LNCaP clone FGC (cell line): ENCODE measurements at regions not wholly inside any gene's neighbourhood (a gene's known extent, or its start where the extent isn't known, plus 50 kb on each side); places are given as distances from the start of the nearest gene placed in this dataset.

ENCODE experiments used
- DNase-seq: peaks from one replicate; pipeline ENCODE4 v3.0.0-alpha.2; 2011; ENCODE audit warnings: low read depth
- H3K4me3 ChIP-seq: 2 replicates; pipeline ENCODE4 v1.5.1; 2011; ENCODE audit warnings: mild to moderate bottlenecking, low read depth, low read length, control low read depth
- CTCF ChIP-seq: IDR thresholded peaks from 2 replicates; pipeline ENCODE4 v1.5.1; 2012; ENCODE audit warnings: mild to moderate bottlenecking; ENCODE audit not compliant: control insufficient read depth, insufficient read depth; ENCODE audit errors: extremely low read depth

DNA sequence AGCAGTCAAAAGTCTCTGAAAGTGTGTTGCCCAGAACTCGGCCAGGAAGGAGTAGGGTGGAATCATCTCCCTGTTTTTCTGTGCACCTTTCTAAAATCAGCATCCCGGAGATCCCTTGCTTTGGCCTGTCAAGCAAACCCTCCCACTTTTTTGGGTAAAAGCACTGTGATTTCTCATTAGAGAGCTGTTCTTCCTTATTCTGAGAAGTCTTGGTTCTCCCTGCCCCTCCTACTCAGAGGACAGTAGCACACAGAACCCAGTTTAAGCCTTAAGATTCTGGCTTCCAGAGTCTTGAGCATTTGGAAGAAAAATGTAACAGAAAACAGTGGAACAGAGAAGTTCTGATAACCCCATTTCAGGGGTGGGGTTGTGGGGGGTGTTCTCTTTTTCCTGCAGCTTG is 52.6 kb upstream of the KATNAL1 start:
- DNase-seq, result no peak
- no peak for TF ChIP-seq CTCF
- H3K4me3 ChIP-seq, result no peak overlapping the region

- TF ChIP-seq CTCF, result no peak
- no peak overlapping the region for H3K4me3 ChIP-seq
- DNase-seq, result no peak
Observed at GRCh38 chr13:30360586-30360985, 53.2 kb upstream of the KATNAL1 start.

- DNase-seq, result no peak
- H3K4me3 ChIP-seq, result no peak overlapping the region
- no peak for TF ChIP-seq CTCF
Observed at GRCh38 chr13:30362005-30362788, 54.8 kb upstream of the KATNAL1 start.

GRCh38 chr13:30362869-30363268 is 55.5 kb upstream of the KATNAL1 start:
- no peak for TF ChIP-seq CTCF
- DNase-seq, result no peak
- H3K4me3 ChIP-seq, result no peak overlapping the region

DNA sequence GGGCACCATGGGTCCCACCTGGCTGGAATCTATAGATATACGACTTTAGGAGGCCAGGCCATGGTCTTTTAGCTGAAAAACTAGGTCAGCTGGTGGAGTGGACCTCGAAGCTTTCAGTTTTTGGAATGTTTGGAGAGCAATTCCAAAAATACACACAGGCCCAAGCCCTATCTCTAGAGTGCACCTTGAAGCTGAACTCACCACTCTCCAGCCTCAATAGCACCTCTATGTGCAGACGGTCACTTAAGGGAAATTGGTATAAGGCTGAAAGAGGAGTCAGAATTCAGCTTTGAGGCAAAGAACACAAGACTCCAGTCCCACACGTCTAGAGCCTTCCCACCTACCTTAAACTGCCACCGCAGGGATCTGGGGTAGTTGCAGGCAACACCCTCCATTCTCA is 56.4 kb upstream of the KATNAL1 start:
- no peak for DNase-seq
- H3K4me3 ChIP-seq, result no peak overlapping the region
- no peak for TF ChIP-seq CTCF

GRCh38 chr13:30364133-30364532 is 56.8 kb upstream of the KATNAL1 start:
- TF ChIP-seq CTCF, result no peak
- no peak overlapping the region for H3K4me3 ChIP-seq
- DNase-seq, result peak; percentile 22

- DNase-seq, result no peak
- no peak for TF ChIP-seq CTCF
- no peak overlapping the region for H3K4me3 ChIP-seq
Observed at GRCh38 chr13:30364876-30365275, 57.4 kb upstream of the UBE2L5 start.
